Trophoblast cell (in vitro differentiated cells and primary cell): ENCODE measurements at regions not wholly inside any gene's neighbourhood (a gene's known extent, or its start where the extent isn't known, plus 50 kb on each side); places are given as distances from the start of the nearest gene placed in this dataset.

Experiments used
- DNase-seq, 2 donors: peaks; one replicate each; pipeline ENCODE4 v3.0.0-alpha.2; 2016
- H2AFZ ChIP-seq: 2 replicates; pipeline ENCODE4 v1.6.1; 2013; ENCODE audit warnings: low read length, moderate library complexity, mild to moderate bottlenecking; ENCODE audit not compliant: insufficient read depth, poor library complexity
- H2AK5ac ChIP-seq: 2 replicates; pipeline ENCODE4 v1.6.1; 2013; ENCODE audit warnings: mild to moderate bottlenecking, low read length
- H2BK120ac ChIP-seq: 2 replicates; pipeline ENCODE4 v1.6.1; 2013; ENCODE audit warnings: low read length, mild to moderate bottlenecking, moderate library complexity; ENCODE audit not compliant: insufficient read depth, poor library complexity
- H2BK12ac ChIP-seq: 2 replicates; pipeline ENCODE4 v1.6.1; 2013; ENCODE audit warnings: mild to moderate bottlenecking, low read length, moderate library complexity
- H2BK5ac ChIP-seq: 2 replicates; pipeline ENCODE4 v1.6.1; 2013; ENCODE audit warnings: low read length, low read depth, moderate library complexity, mild to moderate bottlenecking; ENCODE audit not compliant: poor library complexity
- H3K14ac ChIP-seq: 2 replicates; pipeline ENCODE4 v1.6.1; 2013; ENCODE audit warnings: mild to moderate bottlenecking, low read length
- H3K18ac ChIP-seq: 2 replicates; pipeline ENCODE4 v1.6.1; 2013; ENCODE audit warnings: mild to moderate bottlenecking, low read length
- H3K23ac ChIP-seq: 2 replicates; pipeline ENCODE4 v1.6.1; 2013; ENCODE audit warnings: low read length
- H3K27ac ChIP-seq: 2 replicates; pipeline ENCODE4 v1.5.1; 2013; ENCODE audit warnings: low read depth, mild to moderate bottlenecking, inconsistent platforms, low read length, moderate library complexity
- H3K27me3 ChIP-seq: 2 replicates; pipeline ENCODE4 v1.6.1; 2013; ENCODE audit warnings: inconsistent platforms, mild to moderate bottlenecking, low read length, moderate library complexity; ENCODE audit not compliant: insufficient read depth
- H3K36me3 ChIP-seq, 2 experiments: 1 replicate in 1 of 2; 2 replicates in 1 of 2; pipeline ENCODE4 v1.6.1; 2013; ENCODE audit warnings: low read length in 2 of 2, mild to moderate bottlenecking in 2 of 2, moderate library complexity in 1 of 2; ENCODE audit not compliant: insufficient read depth in 2 of 2, control insufficient read depth in 1 of 2
- H3K4ac ChIP-seq: 2 replicates; pipeline ENCODE4 v1.6.1; 2013; ENCODE audit warnings: low read depth, mild to moderate bottlenecking, low read length, moderate library complexity
- H3K4me1 ChIP-seq, 2 experiments: 1 replicate in 1 of 2; 2 replicates in 1 of 2; pipeline ENCODE4 v1.6.1; 2013; ENCODE audit warnings: low read length in 2 of 2, mild to moderate bottlenecking in 2 of 2, moderate library complexity in 1 of 2; ENCODE audit not compliant: insufficient read depth in 2 of 2, control insufficient read depth in 1 of 2
- H3K4me2 ChIP-seq: 2 replicates; pipeline ENCODE4 v1.6.1; 2013; ENCODE audit warnings: inconsistent platforms, mild to moderate bottlenecking, low read length, moderate library complexity
- H3K4me3 ChIP-seq: 2 replicates; pipeline ENCODE4 v1.5.1; 2013; ENCODE audit warnings: mild to moderate bottlenecking, low read depth, low read length, inconsistent platforms
- H3K79me1 ChIP-seq: one replicate; pipeline ENCODE4 v1.6.1; 2013; ENCODE audit warnings: low read length
- H3K79me2 ChIP-seq: 2 replicates; pipeline ENCODE4 v1.6.1; 2013; ENCODE audit warnings: low read length, mild to moderate bottlenecking; ENCODE audit not compliant: control insufficient read depth, insufficient read depth, poor library complexity
- H3K9ac ChIP-seq: 2 replicates; pipeline ENCODE4 v1.6.1; 2013; ENCODE audit warnings: mild to moderate bottlenecking, low read length
- H3K9me3 ChIP-seq: 2 replicates; pipeline ENCODE4 v1.6.1; 2013; ENCODE audit warnings: low read depth, mild to moderate bottlenecking, control low read depth, inconsistent platforms, low read length; ENCODE audit not compliant: insufficient read depth
- H4K12ac ChIP-seq: 2 replicates; pipeline ENCODE4 v1.6.1; 2013; ENCODE audit warnings: low read depth, mild to moderate bottlenecking, low read length, moderate library complexity
- H4K8ac ChIP-seq: 2 replicates; pipeline ENCODE4 v1.6.1; 2013; ENCODE audit warnings: low read depth, mild to moderate bottlenecking, low read length, moderate library complexity
- H4K91ac ChIP-seq: one replicate; pipeline ENCODE4 v1.6.1; 2013; ENCODE audit warnings: low read depth, mild to moderate bottlenecking, low read length, moderate library complexity
- WGBS: extraction: QIAGEN DNeasy Blood & Tissue Kit; methylation state at CpG from one replicate; pipeline ENCODE4 v1.1.7; 2013; ENCODE audit warnings: missing lambda C conversion rate; ENCODE audit not compliant: insufficient read length, insufficient coverage; ENCODE audit errors: extremely low coverage; 5-methylcytosine and 5-hydroxymethylcytosine counted together

DNA sequence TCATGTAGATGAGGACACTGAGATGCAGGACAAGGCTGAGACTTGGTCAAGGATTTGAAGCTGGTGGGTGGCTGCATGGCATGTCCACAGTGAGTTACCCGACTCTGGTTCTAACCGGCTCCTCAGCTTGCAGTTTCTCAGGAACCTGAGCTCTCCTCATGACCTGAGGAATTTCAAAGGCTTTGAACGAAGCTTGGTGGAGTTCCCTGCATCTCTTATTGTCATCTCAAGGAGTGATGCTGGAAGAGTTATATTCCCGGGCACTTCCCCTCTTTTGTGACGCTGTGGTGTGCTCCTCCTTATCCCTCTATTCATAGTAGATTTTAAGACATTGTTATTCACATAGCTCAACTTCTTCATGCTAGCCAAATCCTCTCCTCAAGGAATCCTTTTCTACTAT lies 500.1 kb upstream of the HTR2A start:
- Histone ChIP-seq H3K27ac (no peak overlapping the region), H3K4me2 (no peak overlapping the region), H2AK5ac (no peak overlapping the region), H3K36me3 (no peaks in the 10 kb centered on the region), H3K4me1 (no peaks in the 10 kb centered on the region), H3K23ac (no peak overlapping the region), H2BK12ac (no peak overlapping the region), H4K12ac (no peak overlapping the region), H3K4me3 (no peak overlapping the region), H2BK120ac (no peak overlapping the region), H2AFZ (no peak overlapping the region), H4K8ac (no peak overlapping the region), H2BK5ac (no peak overlapping the region), H3K9ac (no peak overlapping the region), H3K18ac (no peak overlapping the region), H3K79me2 (no peaks in the 10 kb centered on the region), H3K9me3 (no peaks in the 10 kb centered on the region), H3K4ac (no peak overlapping the region), H4K91ac (no peak overlapping the region), H3K14ac (no peak overlapping the region), H3K79me1 (no peaks in the 10 kb centered on the region), H3K27me3 (no peaks in the 10 kb centered on the region)
- DNase-seq = no peak
- WGBS = no CpG with 5 or more reads among the region's 5 CpGs

GRCh38 chr13:47374741-47375140 lies 477.9 kb upstream of the HTR2A start:
- WGBS = no CpG with 5 or more reads among the region's 1 CpG
- no peak overlapping the region for H2BK12ac ChIP-seq
- H3K79me2 ChIP-seq = no peaks in the 10 kb centered on the region
- no peak overlapping the region for H2AK5ac ChIP-seq
- H4K12ac ChIP-seq = no peak overlapping the region
- no peaks in the 10 kb centered on the region for H3K27me3 ChIP-seq
- H3K79me1 ChIP-seq = no peaks in the 10 kb centered on the region
- no peak overlapping the region for H4K91ac ChIP-seq
- H4K8ac ChIP-seq = no peak overlapping the region
- H3K9ac ChIP-seq = no peak overlapping the region
- H2BK5ac ChIP-seq = no peak overlapping the region
- no peak overlapping the region for H3K14ac ChIP-seq
- no peak overlapping the region for H3K4me2 ChIP-seq
- H3K27ac ChIP-seq = no peak overlapping the region
- no peak overlapping the region for H2BK120ac ChIP-seq
- H3K4me1 ChIP-seq = no peaks in the 10 kb centered on the region
- H2AFZ ChIP-seq = no peak overlapping the region
- H3K9me3 ChIP-seq = no peaks in the 10 kb centered on the region
- no peak overlapping the region for H3K4ac ChIP-seq
- H3K4me3 ChIP-seq = no peak overlapping the region
- H3K23ac ChIP-seq = no peak overlapping the region
- no peak overlapping the region for H3K18ac ChIP-seq
- H3K36me3 ChIP-seq = no peaks in the 10 kb centered on the region
- no peak for DNase-seq

DNA sequence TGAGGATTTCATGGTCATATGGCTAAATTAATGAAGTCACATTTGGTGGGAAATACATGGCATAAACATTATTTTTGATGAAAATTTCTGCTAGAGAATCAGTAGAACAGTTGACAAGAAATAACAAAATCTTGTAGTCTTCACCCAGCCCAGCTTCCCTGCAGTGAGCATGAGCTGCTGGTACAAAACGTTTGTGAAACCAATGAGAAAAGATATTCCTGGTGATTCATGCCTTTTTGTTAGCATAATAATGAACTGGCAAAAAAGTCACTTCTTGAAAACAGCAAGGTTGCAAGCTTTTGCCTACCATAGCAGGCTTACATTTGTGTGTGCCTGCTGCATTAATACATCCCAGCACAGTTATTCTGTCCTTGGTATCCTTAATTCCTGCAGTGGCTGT lies 475.9 kb upstream of the HTR2A start:
- Histone ChIP-seq H3K4ac (no peak overlapping the region), H2AFZ (no peak overlapping the region), H3K9ac (no peak overlapping the region), H3K4me2 (no peak overlapping the region), H2BK120ac (no peak overlapping the region), H3K9me3 (no peaks in the 10 kb centered on the region), H4K8ac (no peak overlapping the region), H2BK5ac (no peak overlapping the region), H2AK5ac (no peak overlapping the region), H3K4me1 (no peaks in the 10 kb centered on the region), H3K18ac (no peak overlapping the region), H4K91ac (no peak overlapping the region), H3K27ac (no peak overlapping the region), H2BK12ac (no peak overlapping the region), H3K14ac (no peak overlapping the region), H3K79me1 (no peaks in the 10 kb centered on the region), H3K4me3 (no peak overlapping the region), H3K36me3 (no peaks in the 10 kb centered on the region), H3K79me2 (no peaks in the 10 kb centered on the region), H3K27me3 (no peaks in the 10 kb centered on the region), H4K12ac (no peak overlapping the region), H3K23ac (no peak overlapping the region)
- DNase-seq = no peak
- WGBS = no CpG with 5 or more reads among the region's 1 CpG

- Histone ChIP-seq H4K8ac (no peak overlapping the region), H3K9me3 (no peaks in the 10 kb centered on the region), H2AK5ac (no peak overlapping the region), H3K4me1 (no peaks in the 10 kb centered on the region), H3K4me2 (no peak overlapping the region), H3K18ac (no peak overlapping the region), H3K27me3 (no peaks in the 10 kb centered on the region), H2BK5ac (no peak overlapping the region), H2BK120ac (no peak overlapping the region), H3K27ac (no peak overlapping the region), H4K91ac (no peak overlapping the region), H3K79me2 (no peaks in the 10 kb centered on the region), H3K9ac (no peak overlapping the region), H3K36me3 (no peaks in the 10 kb centered on the region), H4K12ac (no peak overlapping the region), H3K14ac (no peak overlapping the region), H2AFZ (no peak overlapping the region), H2BK12ac (no peak overlapping the region), H3K4ac (no peak overlapping the region), H3K79me1 (no peaks in the 10 kb centered on the region), H3K4me3 (no peak overlapping the region), H3K23ac (no peak overlapping the region)
- DNase-seq = no peak
- no CpG with 5 or more reads among the region's 3 CpGs for WGBS
Measured at GRCh38 chr13:47351798-47352197, 454.9 kb upstream of the HTR2A start.
